HG02938 (cell line): ENCODE measurements at regions not wholly inside any gene's neighbourhood (a gene's known extent, or its start where the extent isn't known, plus 50 kb on each side); places are given as distances from the start of the nearest gene placed in this dataset.
"Not testable (repeated sequence)": the region's sequence is repeated elsewhere in the genome, so short reads cannot be mapped to it uniquely, and the experiment has no call there.

Source experiments
- ATAC-seq: cut with Tn5 transposase; IDR thresholded peaks from one replicate; pipeline ENCODE4 v1.9.1; 2021; ENCODE audit warnings: mild to moderate bottlenecking, moderate library complexity; ENCODE audit not compliant: unreplicated experiment

DNA sequence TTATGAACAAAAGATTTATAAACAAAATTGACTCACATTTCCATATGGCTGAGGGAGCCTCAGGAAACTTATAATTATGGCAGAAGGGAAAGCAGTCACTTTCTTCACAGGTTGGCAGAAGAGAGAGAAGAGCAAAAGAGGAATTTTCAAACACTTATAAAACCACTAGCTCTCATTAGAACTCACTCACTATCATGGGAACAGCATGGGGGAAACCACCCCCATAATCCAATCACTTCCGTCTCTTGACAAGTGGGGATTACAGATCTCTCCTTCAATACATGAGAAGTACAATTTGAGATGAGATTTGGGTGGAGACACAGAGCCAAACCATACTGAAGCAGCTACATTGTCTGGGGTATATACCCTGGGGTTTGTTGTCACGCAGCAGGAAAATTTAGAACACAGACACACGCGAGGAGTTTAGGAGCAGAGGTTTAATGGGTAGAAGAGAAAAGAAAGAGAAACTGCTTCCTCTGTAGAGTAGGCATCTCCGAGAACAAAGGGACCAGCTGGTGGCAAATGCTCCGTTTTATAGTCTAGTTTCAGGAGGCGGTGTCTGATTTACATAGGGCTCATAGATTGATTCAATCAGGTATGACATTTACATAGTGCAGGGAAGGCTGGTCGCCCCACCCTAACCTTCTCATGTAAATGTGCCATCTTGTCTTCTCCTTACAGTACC, 2277.7 kb upstream of the AGA start:
- no peak for ATAC-seq

DNA sequence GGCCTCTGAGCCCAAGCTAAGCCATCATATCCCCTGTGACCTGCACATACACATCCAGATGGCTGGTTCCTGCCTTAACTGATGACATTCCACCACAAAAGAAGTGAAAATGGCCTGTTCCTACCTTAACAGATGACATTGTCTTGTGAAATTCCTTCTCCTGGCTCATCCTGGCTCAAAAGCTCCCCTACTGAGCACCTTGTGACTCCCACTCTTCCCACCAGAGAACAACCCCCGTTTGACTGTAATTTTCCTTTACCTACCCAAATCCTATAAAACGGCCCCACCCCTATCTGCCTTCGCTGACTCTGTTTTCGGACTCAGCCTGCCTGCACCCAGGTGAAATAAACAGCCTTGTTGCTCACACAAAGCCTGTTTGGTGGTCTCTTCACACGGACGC, 2284.3 kb upstream of the AGA start:
- not testable (repeated sequence) for ATAC-seq

- ATAC-seq: no peak
Observed at GRCh38 chr4:179728305-179728704, 2286.1 kb upstream of the AGA start.

- not testable (repeated sequence) for ATAC-seq
Observed at GRCh38 chr4:179736820-179737219, 2294.6 kb upstream of the AGA start.

- no peak for ATAC-seq
Observed at GRCh38 chr4:179738822-179739221, 2296.6 kb upstream of the AGA start.

DNA sequence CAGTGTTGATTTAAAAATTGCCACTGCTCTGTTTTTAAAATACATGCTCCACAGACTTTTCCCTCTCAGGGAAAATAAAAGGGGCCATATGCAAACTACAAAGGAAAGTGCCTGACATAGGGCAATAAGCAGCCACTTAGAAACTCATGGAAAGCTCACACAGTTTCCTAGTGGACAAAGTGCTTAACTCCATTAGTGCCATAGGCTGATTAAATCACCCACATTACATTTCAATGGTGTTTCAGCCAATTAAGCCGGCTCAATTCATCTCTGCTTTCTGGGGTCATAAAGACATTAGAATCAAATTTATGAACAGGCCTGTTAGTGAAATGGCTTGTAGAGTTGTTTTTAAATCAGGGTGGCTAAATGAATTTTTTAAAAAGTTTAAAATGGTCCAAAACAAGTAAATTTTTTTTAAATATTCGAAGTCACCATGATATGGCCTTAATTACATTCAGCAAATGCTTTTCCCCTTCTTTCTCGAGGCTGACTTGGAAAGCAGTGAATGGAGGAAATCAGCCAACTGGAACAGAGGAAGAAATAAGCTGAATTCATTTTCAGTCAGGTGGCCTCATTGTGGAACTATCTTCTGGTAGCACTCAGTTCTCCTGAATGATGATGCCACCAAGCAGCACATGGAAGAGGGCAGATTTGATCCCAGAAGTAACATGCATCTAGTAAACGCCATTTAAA, 2305.1 kb upstream of the AGA start:
- no peak for ATAC-seq

DNA sequence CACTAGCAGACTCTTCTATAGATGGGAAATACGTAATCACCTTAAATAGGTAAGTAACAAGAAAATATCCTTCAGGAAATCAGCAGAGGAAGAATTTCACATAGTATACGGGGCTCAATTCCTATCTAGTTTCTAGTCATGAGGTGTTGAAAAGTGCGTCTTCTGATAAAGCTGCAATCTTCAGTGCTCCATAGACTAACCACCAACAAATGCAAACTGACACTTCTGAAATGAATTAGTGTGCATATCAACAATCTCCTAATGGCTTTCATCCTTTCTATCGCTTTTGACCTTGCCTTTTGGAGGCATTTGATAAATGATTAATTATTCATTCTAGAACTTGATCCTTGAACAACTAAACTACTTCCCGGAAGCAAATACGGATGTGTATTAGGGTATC, 2306.6 kb upstream of the AGA start:
- ATAC-seq: no peak

- ATAC-seq: no peak
Observed at GRCh38 chr4:179750374-179750773, 2308.1 kb upstream of the AGA start.

- ATAC-seq: no peak
Observed at GRCh38 chr4:179751669-179752068, 2309.4 kb upstream of the AGA start.

DNA sequence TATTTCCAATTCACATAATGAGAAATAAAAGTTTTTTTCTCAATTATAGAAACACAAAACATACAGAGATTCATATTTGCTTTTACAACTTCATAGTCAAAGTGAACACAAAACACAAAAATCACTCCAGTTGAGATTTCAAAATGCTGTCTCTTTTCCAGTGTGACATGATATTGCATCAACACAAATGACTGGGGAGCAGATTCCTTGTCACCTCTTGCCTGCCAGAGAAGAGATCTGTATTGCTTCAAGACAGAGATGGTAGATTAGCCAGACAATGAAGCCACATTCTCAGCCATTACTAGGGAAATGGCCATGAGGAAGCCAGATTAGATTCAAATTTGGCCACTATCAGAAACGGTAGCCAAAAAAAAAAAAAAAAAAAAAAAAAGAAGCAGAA, 2313.1 kb upstream of the AGA start:
- ATAC-seq: no peak

DNA sequence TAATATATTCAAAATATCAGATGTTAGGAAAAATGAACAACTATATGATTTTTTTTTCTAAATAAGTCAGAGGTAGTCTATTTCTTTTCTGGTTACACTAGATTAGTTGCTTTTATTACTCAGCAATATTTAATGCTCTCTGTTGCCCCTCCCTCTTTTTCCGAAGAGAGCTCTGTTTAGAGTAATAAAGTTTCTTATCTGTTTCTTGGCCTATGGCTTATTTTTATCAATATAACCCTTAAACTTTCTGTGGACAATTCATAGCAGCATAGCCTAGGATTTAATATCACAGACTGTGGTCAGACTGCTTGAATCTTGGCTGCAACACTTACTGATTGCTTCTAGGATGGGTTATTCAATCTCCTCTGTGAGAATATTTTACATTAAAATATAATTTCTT, 2315.4 kb upstream of the AGA start:
- no peak for ATAC-seq

GRCh38 chr4:179762840-179763239, 2320.6 kb upstream of the AGA start:
- no peak for ATAC-seq

GRCh38 chr4:179766938-179767337, 2324.7 kb upstream of the AGA start:
- no peak for ATAC-seq

- no peak for ATAC-seq
Observed at GRCh38 chr4:179768996-179769395, 2326.8 kb upstream of the AGA start.

DNA sequence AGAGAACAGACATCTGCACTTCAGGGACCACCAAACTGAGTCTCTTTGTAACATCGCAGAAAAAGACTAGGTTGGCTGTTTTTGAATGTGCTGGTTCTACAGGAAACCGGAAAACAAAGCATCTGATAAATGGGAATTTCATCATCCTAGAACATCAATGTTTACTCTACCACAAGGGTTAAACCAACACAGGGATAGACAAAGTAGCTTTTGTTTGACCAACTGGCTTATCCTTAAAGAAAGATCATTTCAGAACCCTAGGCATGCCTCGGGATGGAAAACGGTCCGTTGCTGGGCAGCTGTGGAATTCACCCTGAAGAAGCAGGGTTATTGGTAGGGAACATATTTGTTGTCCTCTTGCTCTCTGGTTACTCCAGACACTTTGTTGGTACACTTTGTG, 2355.5 kb upstream of the AGA start:
- ATAC-seq: no peak

DNA sequence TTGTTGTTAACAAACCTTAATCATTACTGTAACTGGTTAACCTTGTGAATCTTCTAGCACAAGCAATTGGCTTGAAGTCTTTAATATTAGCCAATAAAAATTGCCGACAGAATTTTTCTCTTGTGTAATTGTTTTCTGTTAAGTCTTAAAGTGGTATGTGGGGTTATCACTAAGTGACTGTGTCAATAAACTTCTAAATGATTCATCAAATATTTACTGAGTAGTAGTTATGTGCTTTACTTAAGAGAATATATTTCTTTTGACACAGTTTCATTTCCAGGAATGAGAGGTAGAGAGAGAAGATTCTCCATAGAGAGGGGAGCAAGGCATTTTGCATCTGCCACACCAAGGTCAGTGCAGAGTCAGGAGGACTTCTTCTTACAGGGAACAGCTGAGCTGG, 2361.6 kb upstream of the AGA start:
- no peak for ATAC-seq

- ATAC-seq: no peak
Observed at GRCh38 chr4:179804440-179804839, 2362.2 kb upstream of the AGA start.

GRCh38 chr4:179817317-179817716, 2375.1 kb upstream of the AGA start:
- ATAC-seq: no peak

GRCh38 chr4:179823342-179823741, 2381.1 kb upstream of the AGA start:
- ATAC-seq: no peak

- no peak for ATAC-seq
Observed at GRCh38 chr4:179831274-179831673, 2389.0 kb upstream of the AGA start.

GRCh38 chr4:179836179-179837075, 2394.2 kb upstream of the AGA start:
- ATAC-seq: no peak

GRCh38 chr4:179843370-179843769, 2399.8 kb upstream of the TENM3 start:
- no peak for ATAC-seq
